ENCODE measurements at regions not wholly inside any gene's neighbourhood (a gene's known extent, or its start where the extent isn't known, plus 50 kb on each side); places are given as distances from the start of the nearest gene placed in this dataset.

GRCh38 chr13:62309904-62310303 is 894.3 kb upstream of the PCDH20 start:
- no peak for DNase-seq (ENCODE audit: low spot score)
- ATAC-seq (ENCODE audit: low FRiP score) = no peak
- no peak for TF ChIP-seq CTCF (IDR thresholded peaks at IDR 0.05)

- TF ChIP-seq CTCF (IDR thresholded peaks at IDR 0.05) = no peak
- DNase-seq (ENCODE audit: low spot score) (no peak), ATAC-seq (ENCODE audit: low FRiP score) (no peak)
Observed at GRCh38 chr13:62305756-62306155, 890.1 kb upstream of the PCDH20 start.

- ATAC-seq (ENCODE audit: low FRiP score) (no peak), DNase-seq (ENCODE audit: low spot score) (no peak)
- TF ChIP-seq CTCF (IDR thresholded peaks at IDR 0.05) = no peak
Observed at GRCh38 chr13:62302341-62302740, 886.7 kb upstream of the PCDH20 start.

GRCh38 chr13:62299988-62300387 is 884.3 kb upstream of the PCDH20 start:
- TF ChIP-seq CTCF (IDR thresholded peaks at IDR 0.05) = no peak
- no peak for DNase-seq (ENCODE audit: low spot score)
- ATAC-seq (ENCODE audit: low FRiP score) = no peak

GRCh38 chr13:62296812-62297211 is 881.2 kb upstream of the PCDH20 start:
- no peak for TF ChIP-seq CTCF (IDR thresholded peaks at IDR 0.05)
- ATAC-seq (ENCODE audit: low FRiP score) (no peak), DNase-seq (ENCODE audit: low spot score) (no peak)

- DNase-seq (ENCODE audit: low spot score) = no peak
- ATAC-seq (ENCODE audit: low FRiP score) = no peak
- TF ChIP-seq CTCF (IDR thresholded peaks at IDR 0.05) = no peak
Observed at GRCh38 chr13:62294244-62294643, 878.6 kb upstream of the PCDH20 start.

- DNase-seq (ENCODE audit: low spot score) (no peak), ATAC-seq (ENCODE audit: low FRiP score) (no peak)
- no peak for TF ChIP-seq CTCF (IDR thresholded peaks at IDR 0.05)
Observed at GRCh38 chr13:62292714-62293480, 877.2 kb upstream of the PCDH20 start.

Measured in omental fat pad (tissue), 3 donors.